ENCODE measurements at regions not wholly inside any gene's neighbourhood (a gene's known extent, or its start where the extent isn't known, plus 50 kb on each side); places are given as distances from the start of the nearest gene placed in this dataset.

DNA sequence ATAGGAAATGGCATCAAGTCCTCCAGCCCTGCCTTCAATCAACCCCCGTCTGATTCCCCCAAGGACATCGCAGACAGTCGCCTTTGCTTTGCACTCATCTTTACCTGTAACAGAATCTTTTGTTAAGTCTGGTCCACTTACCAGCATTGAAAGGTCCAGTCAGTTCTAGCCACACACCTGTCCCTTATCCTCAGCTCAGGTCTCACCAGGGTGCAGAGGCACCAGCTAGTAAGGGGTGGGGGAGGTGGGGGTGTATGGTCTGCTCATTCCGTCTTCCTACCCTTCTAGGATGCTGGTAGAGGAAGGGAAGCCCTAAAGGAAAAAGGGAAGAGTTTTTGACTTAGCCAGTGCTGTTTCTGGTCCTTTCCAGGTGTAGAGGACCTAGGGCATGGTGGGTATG, 427.7 kb downstream of the MATN1 start:
- Histone ChIP-seq H3K36me3 (no peaks in the 10 kb centered on the region), H3K9me3 (no peaks in the 10 kb centered on the region), H3K4me3 (ENCODE audit: low read depth, low read length) (no peak overlapping the region), H3K27me3 (peaks cover 3% of the 10 kb centered on the region; the same call in 1 of the 2 replicates), H3K4me1 (no peaks in the 10 kb centered on the region)
- DNase-seq = no peak
- TF ChIP-seq CTCF (IDR thresholded peaks at IDR 0.05; ENCODE audit: low read depth, low read length) = no peak

GRCh38 chr1:30295266-30295665, 428.1 kb downstream of the MATN1 start:
- no peak for TF ChIP-seq CTCF (IDR thresholded peaks at IDR 0.05; ENCODE audit: low read depth, low read length)
- Histone ChIP-seq H3K9me3 (no peaks in the 10 kb centered on the region), H3K36me3 (no peaks in the 10 kb centered on the region), H3K27me3 (peaks cover 3% of the 10 kb centered on the region; the same call in 1 of the 2 replicates), H3K4me3 (ENCODE audit: low read depth, low read length) (no peak overlapping the region), H3K4me1 (no peaks in the 10 kb centered on the region)
- no peak for DNase-seq

DNA sequence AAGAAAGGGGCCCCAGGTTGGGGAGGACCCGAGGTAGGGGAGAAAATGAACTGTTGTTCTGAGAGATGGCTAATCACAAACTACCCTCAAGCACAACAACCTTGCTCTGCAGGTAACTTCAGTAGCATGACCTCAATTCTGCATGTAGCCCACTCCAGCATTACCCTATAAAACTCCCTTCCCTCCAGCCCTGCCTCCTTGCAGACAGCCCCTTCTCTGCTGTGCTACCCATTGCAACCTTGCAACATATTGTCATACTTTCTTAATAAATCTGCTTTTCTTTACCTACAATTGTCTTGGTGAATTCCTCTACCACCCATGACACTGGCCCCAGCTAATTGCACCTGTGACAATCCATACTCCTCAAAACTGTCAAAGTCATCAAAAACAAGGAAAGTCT, 428.9 kb downstream of the MATN1 start:
- Histone ChIP-seq H3K27me3 (peaks cover 3% of the 10 kb centered on the region; the same call in 1 of the 2 replicates), H3K4me1 (no peaks in the 10 kb centered on the region), H3K36me3 (no peaks in the 10 kb centered on the region), H3K4me3 (ENCODE audit: low read depth, low read length) (no peak overlapping the region), H3K9me3 (no peaks in the 10 kb centered on the region)
- DNase-seq = no peak
- TF ChIP-seq CTCF (IDR thresholded peaks at IDR 0.05; ENCODE audit: low read depth, low read length) = no peak

DNA sequence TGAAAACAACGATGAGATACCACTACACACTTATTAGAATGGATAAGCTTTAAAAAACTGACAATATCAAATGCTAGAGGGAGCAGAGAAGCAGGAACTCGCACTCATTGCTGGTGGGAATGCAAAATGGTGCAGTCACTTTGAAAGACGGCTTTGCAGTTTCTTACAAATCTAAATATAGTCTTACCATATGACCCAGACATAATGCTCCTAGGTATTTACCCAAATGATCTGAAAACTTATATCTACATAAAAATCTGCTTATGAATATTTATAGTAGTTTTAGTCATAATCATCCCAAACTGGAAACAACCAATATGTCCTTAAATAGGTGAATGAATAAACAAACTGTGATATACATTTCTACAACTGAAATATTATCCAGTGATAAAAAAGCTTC, 430.9 kb downstream of the MATN1 start:
- Histone ChIP-seq H3K9me3 (no peaks in the 10 kb centered on the region), H3K4me1 (no peaks in the 10 kb centered on the region), H3K27me3 (peaks cover 3% of the 10 kb centered on the region; the same call in 1 of the 2 replicates), H3K36me3 (no peaks in the 10 kb centered on the region), H3K4me3 (ENCODE audit: low read depth, low read length) (no peak overlapping the region)
- DNase-seq = no peak
- TF ChIP-seq CTCF (IDR thresholded peaks at IDR 0.05; ENCODE audit: low read depth, low read length) = no peak

DNA sequence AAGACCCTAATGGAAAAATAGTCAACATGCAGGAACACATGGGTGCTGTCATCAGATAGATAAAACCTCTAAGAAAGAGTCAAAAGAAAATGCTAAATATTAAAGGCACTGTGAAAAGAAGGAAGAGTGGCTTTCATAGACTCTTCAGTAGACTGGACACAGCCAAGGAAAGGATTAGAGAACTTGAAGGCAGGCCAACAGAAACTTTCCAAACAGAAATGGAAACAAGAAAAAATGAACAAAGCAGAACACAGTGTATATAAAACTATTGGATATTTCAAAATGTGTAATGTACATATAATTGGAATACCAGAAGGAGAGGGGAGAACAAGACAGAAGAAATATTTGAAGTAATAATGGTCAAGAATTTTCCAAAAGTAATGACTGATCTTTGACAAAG, 431.9 kb downstream of the MATN1 start:
- TF ChIP-seq CTCF (IDR thresholded peaks at IDR 0.05; ENCODE audit: low read depth, low read length) = no peak

GRCh38 chr1:30290581-30290980, 432.8 kb downstream of the MATN1 start:
- no peaks in the 10 kb centered on the region for H3K9me3 ChIP-seq
- TF ChIP-seq CTCF (IDR thresholded peaks at IDR 0.05; ENCODE audit: low read depth, low read length) = no peak
- peaks cover 3% of the 10 kb centered on the region; the same call in 1 of the 2 replicates for H3K27me3 ChIP-seq
- H3K4me1 ChIP-seq = no peaks in the 10 kb centered on the region
- no peak for DNase-seq
- H3K4me3 ChIP-seq (ENCODE audit: low read depth, low read length) = no peak overlapping the region
- H3K36me3 ChIP-seq = no peaks in the 10 kb centered on the region

More for the DNA sequence above, 431.9 kb downstream of the MATN1 start:
- Histone ChIP-seq H3K4me1 (no peaks in the 10 kb centered on the region), H3K36me3 (no peaks in the 10 kb centered on the region), H3K27me3 (peaks cover 3% of the 10 kb centered on the region; the same call in 1 of the 2 replicates), H3K4me3 (ENCODE audit: low read depth, low read length) (no peak overlapping the region), H3K9me3 (no peaks in the 10 kb centered on the region)
- no peak for DNase-seq
